Neuronal stem cell (in vitro differentiated cells): ENCODE measurements at regions not wholly inside any gene's neighbourhood (a gene's known extent, or its start where the extent isn't known, plus 50 kb on each side); places are given as distances from the start of the nearest gene placed in this dataset.

Experiments
- DNase-seq: peaks from one replicate; pipeline ENCODE4 v3.0.0-alpha.2; 2013; ENCODE audit warnings: low spot score
- H2AFZ ChIP-seq: one replicate; pipeline ENCODE4 v1.6.1; 2013; ENCODE audit warnings: mild to moderate bottlenecking, low read length, inconsistent platforms
- H2AK5ac ChIP-seq: 2 replicates; pipeline ENCODE4 v1.6.1; 2013; ENCODE audit warnings: low read depth, mild to moderate bottlenecking, inconsistent platforms, low read length, moderate library complexity, mixed read lengths
- H2BK120ac ChIP-seq: 2 replicates; pipeline ENCODE4 v1.6.1; 2013; ENCODE audit warnings: low read depth, mild to moderate bottlenecking, inconsistent platforms, low read length, moderate library complexity, mixed read lengths
- H2BK12ac ChIP-seq: one replicate; pipeline ENCODE4 v1.6.1; 2013; ENCODE audit warnings: low read length, inconsistent platforms
- H2BK15ac ChIP-seq: 2 replicates; pipeline ENCODE4 v1.6.1; 2013; ENCODE audit warnings: mild to moderate bottlenecking, low read length, inconsistent platforms, mixed read lengths
- H2BK5ac ChIP-seq: one replicate; pipeline ENCODE4 v1.6.1; 2013; ENCODE audit warnings: inconsistent platforms, mild to moderate bottlenecking, low read length, moderate library complexity
- H3K14ac ChIP-seq: one replicate; pipeline ENCODE4 v1.6.1; 2013; ENCODE audit warnings: low read length, inconsistent platforms
- H3K18ac ChIP-seq: 2 replicates; pipeline ENCODE4 v1.6.1; 2013; ENCODE audit warnings: low read length, inconsistent platforms
- H3K23ac ChIP-seq: 2 replicates; pipeline ENCODE4 v1.6.1; 2013; ENCODE audit warnings: low read depth, mild to moderate bottlenecking, mixed read lengths, low read length, inconsistent platforms; ENCODE audit not compliant: poor library complexity
- H3K27ac ChIP-seq: replicated peaks from 3 replicates; pipeline ENCODE4 v1.5.1; 2013; ENCODE audit warnings: low read length, inconsistent platforms
- H3K27me3 ChIP-seq, 3 experiments: 2 replicates each; pipeline ENCODE4 v1.6.1; 2013; ENCODE audit warnings: low read length in 3 of 3, mild to moderate bottlenecking in 2 of 3, inconsistent platforms in 1 of 3, low read depth in 1 of 3, mixed read lengths in 1 of 3, moderate library complexity in 1 of 3; ENCODE audit not compliant: control insufficient read depth in 3 of 3, insufficient read depth in 3 of 3
- H3K36me3 ChIP-seq, 2 donors: replicated peaks in 1 of 2; 2 replicates each; pipeline ENCODE4 v1.6.1; 2013; ENCODE audit warnings: low read length in 2 of 2; ENCODE audit not compliant: control insufficient read depth in 2 of 2, insufficient read depth in 2 of 2
- H3K4ac ChIP-seq: 2 replicates; pipeline ENCODE4 v1.6.1; 2013; ENCODE audit warnings: inconsistent platforms, mild to moderate bottlenecking, low read length, moderate library complexity
- H3K4me1 ChIP-seq, 2 donors: 1 replicate in 1 of 2; 2 replicates in 1 of 2; pipeline ENCODE4 v1.6.1; 2013; ENCODE audit warnings: low read length in 2 of 2, low read depth in 1 of 2; ENCODE audit not compliant: control insufficient read depth in 2 of 2, insufficient read depth in 1 of 2
- H3K4me2 ChIP-seq: one replicate; pipeline ENCODE4 v1.6.1; 2013; ENCODE audit warnings: mild to moderate bottlenecking, low read length, inconsistent platforms; ENCODE audit not compliant: insufficient read depth, poor library complexity, severe bottlenecking
- H3K4me3 ChIP-seq, 2 donors: 2 replicates each; pipeline ENCODE4 v1.5.1; 2013; ENCODE audit warnings: low read length in 2 of 2, mild to moderate bottlenecking in 2 of 2, inconsistent platforms in 1 of 2, moderate library complexity in 1 of 2
- H3K79me1 ChIP-seq: one replicate; pipeline ENCODE4 v1.6.1; 2013; ENCODE audit warnings: low read depth, mild to moderate bottlenecking, inconsistent platforms, low read length, moderate library complexity
- H3K9ac ChIP-seq: one replicate; pipeline ENCODE4 v1.6.1; 2013; ENCODE audit warnings: mild to moderate bottlenecking, low read depth, low read length, inconsistent platforms; ENCODE audit not compliant: poor library complexity
- H3K9me3 ChIP-seq, 2 donors: replicated peaks in 1 of 2; 2 replicates each; pipeline versions ENCODE3 to v1.6.1; 2013; ENCODE audit warnings: low read length in 2 of 2, mild to moderate bottlenecking in 2 of 2, inconsistent platforms in 1 of 2, low read depth in 1 of 2, mixed read lengths in 1 of 2, moderate library complexity in 1 of 2; ENCODE audit not compliant: control insufficient read depth in 2 of 2, insufficient read depth in 1 of 2
- H4K8ac ChIP-seq: one replicate; pipeline ENCODE4 v1.6.1; 2013; ENCODE audit warnings: low read depth, mild to moderate bottlenecking, inconsistent platforms, low read length, moderate library complexity
- H4K91ac ChIP-seq: one replicate; pipeline ENCODE4 v1.6.1; 2013; ENCODE audit warnings: low read length, low read depth, mild to moderate bottlenecking, inconsistent platforms; ENCODE audit not compliant: poor library complexity
- WGBS, 2 donors: extraction: QIAGEN DNeasy Blood & Tissue Kit; methylation state at CpG; one replicate each; pipeline ENCODE4 v1.1.7; 2013; ENCODE audit warnings: missing lambda C conversion rate in 2 of 2, mixed read lengths in 1 of 2; ENCODE audit not compliant: insufficient read length in 2 of 2, insufficient replicate concordance in 1 of 2; ENCODE audit errors: extremely low coverage in 2 of 2; 5-methylcytosine and 5-hydroxymethylcytosine counted together

GRCh38 chr5:128766406-128766805 is 198.9 kb upstream of the SLC27A6 start:
- WGBS, 2 donors = no CpG with 5 or more reads among the region's 2 CpGs
- H3K9ac ChIP-seq = no peak overlapping the region

GRCh38 chr5:128770907-128771306 is 194.4 kb upstream of the SLC27A6 start:
- DNase-seq = no peak
- H3K4ac ChIP-seq = no peak overlapping the region
- H3K27me3 ChIP-seq = no peaks in the 10 kb centered on the region
- no peak overlapping the region for H3K4me2 ChIP-seq
- no peaks in the 10 kb centered on the region for H3K36me3 ChIP-seq
- no peak overlapping the region for H3K9ac ChIP-seq
- no CpG with 5 or more reads among the region's 2 CpGs for WGBS, 2 donors
- H3K4me1 ChIP-seq = no peaks in the 10 kb centered on the region
- H4K8ac ChIP-seq = no peak overlapping the region
- H4K91ac ChIP-seq = no peak overlapping the region
- H2BK5ac ChIP-seq = no peak overlapping the region
- H2AFZ ChIP-seq = no peak overlapping the region
- H3K4me3 ChIP-seq = no peak overlapping the region
- no peak overlapping the region for H3K23ac ChIP-seq
- no peak overlapping the region for H2BK120ac ChIP-seq
- no peaks in the 10 kb centered on the region for H3K9me3 ChIP-seq
- no peak overlapping the region for H3K14ac ChIP-seq
- no peaks in the 10 kb centered on the region for H3K79me1 ChIP-seq
- H2AK5ac ChIP-seq = no peak overlapping the region
- H3K27ac ChIP-seq = no peak overlapping the region
- H2BK12ac ChIP-seq = no peak overlapping the region
- H3K18ac ChIP-seq = no peak overlapping the region
- H2BK15ac ChIP-seq = no peak overlapping the region

More at GRCh38 chr5:128766406-128766805, 198.9 kb upstream of the SLC27A6 start:
- Histone ChIP-seq H3K4me3 (no peak overlapping the region), H3K23ac (no peak overlapping the region), H2AK5ac (no peak overlapping the region), H3K36me3 (no peaks in the 10 kb centered on the region), H2BK5ac (no peak overlapping the region), H3K14ac (no peak overlapping the region), H3K9me3 (no peaks in the 10 kb centered on the region), H3K27ac (no peak overlapping the region), H3K4me2 (no peak overlapping the region), H4K91ac (no peak overlapping the region), H4K8ac (no peak overlapping the region), H3K4ac (no peak overlapping the region), H3K27me3 (no peaks in the 10 kb centered on the region), H3K18ac (no peak overlapping the region), H2BK12ac (no peak overlapping the region), H3K79me1 (no peaks in the 10 kb centered on the region), H2BK120ac (no peak overlapping the region), H3K4me1 (no peaks in the 10 kb centered on the region), H2AFZ (no peak overlapping the region), H2BK15ac (no peak overlapping the region)
- DNase-seq = no peak

- H2BK15ac ChIP-seq = no peak overlapping the region
Observed at GRCh38 chr5:128772356-128772755, 192.9 kb upstream of the SLC27A6 start.

GRCh38 chr5:128773378-128773777 is 191.9 kb upstream of the SLC27A6 start:
- Histone ChIP-seq H3K27ac (no peak overlapping the region), H3K9me3 (no peaks in the 10 kb centered on the region), H2AFZ (no peak overlapping the region), H2BK15ac (no peak overlapping the region), H3K4me2 (no peak overlapping the region), H2BK5ac (no peak overlapping the region), H3K18ac (no peak overlapping the region), H3K14ac (no peak overlapping the region), H3K9ac (no peak overlapping the region), H3K4ac (no peak overlapping the region), H3K23ac (no peak overlapping the region), H3K4me1 (no peaks in the 10 kb centered on the region), H3K79me1 (no peaks in the 10 kb centered on the region), H2AK5ac (no peak overlapping the region), H4K91ac (no peak overlapping the region), H2BK120ac (no peak overlapping the region), H2BK12ac (no peak overlapping the region), H3K4me3 (no peak overlapping the region), H3K36me3 (no peaks in the 10 kb centered on the region), H3K27me3 (no peaks in the 10 kb centered on the region), H4K8ac (no peak overlapping the region)
- DNase-seq = no peak
- no CpG with 5 or more reads among the region's 4 CpGs for WGBS, 2 donors

More at GRCh38 chr5:128772356-128772755, 192.9 kb upstream of the SLC27A6 start:
- Histone ChIP-seq H3K4me2 (no peak overlapping the region), H3K27ac (no peak overlapping the region), H4K91ac (no peak overlapping the region), H2AK5ac (no peak overlapping the region), H3K18ac (no peak overlapping the region), H2BK12ac (no peak overlapping the region), H3K23ac (no peak overlapping the region), H4K8ac (no peak overlapping the region), H2AFZ (no peak overlapping the region), H3K79me1 (no peaks in the 10 kb centered on the region), H3K27me3 (no peaks in the 10 kb centered on the region), H3K4ac (no peak overlapping the region), H2BK5ac (no peak overlapping the region), H3K14ac (no peak overlapping the region), H2BK120ac (no peak overlapping the region), H3K36me3 (no peaks in the 10 kb centered on the region), H3K9ac (no peak overlapping the region), H3K9me3 (no peaks in the 10 kb centered on the region), H3K4me1 (no peaks in the 10 kb centered on the region), H3K4me3 (no peak overlapping the region)
- WGBS, 2 donors = no CpG with 5 or more reads among the region's 3 CpGs
- no peak for DNase-seq
